GM19372 (cell line): ENCODE measurements at regions not wholly inside any gene's neighbourhood (a gene's known extent, or its start where the extent isn't known, plus 50 kb on each side); places are given as distances from the start of the nearest gene placed in this dataset.
"Not testable (repeated sequence)": the region's sequence is repeated elsewhere in the genome, so short reads cannot be mapped to it uniquely, and the experiment has no call there.

Experiments
- ATAC-seq: cut with Tn5 transposase; IDR thresholded peaks from one replicate; pipeline ENCODE4 v1.9.1; 2021; ENCODE audit warnings: mild to moderate bottlenecking, low read depth, moderate library complexity; ENCODE audit not compliant: unreplicated experiment

GRCh38 chr9:32136700-32137339, 247.6 kb upstream of the ACO1 start:
- no peak for ATAC-seq

DNA sequence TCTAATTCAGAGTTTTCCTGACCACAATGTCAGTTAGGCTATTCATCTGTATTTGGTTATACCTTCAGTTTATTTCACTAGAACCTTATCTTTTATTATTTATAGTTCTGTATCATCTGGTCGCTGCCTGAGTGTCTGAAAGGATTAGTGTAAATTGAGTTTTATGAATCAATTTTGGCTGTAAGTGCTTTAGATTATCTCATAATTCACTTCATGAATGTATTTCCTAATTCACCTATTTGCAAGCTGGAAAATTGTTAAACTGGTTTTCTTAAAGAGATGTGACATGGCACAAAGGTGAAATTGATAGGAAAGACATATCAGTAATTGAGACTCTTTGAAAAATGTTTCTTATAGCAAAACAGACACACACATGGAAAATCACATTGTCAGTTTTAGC, 242.4 kb upstream of the ACO1 start:
- ATAC-seq: no peak

GRCh38 chr9:32148553-32148952, 235.9 kb upstream of the ACO1 start:
- not testable (repeated sequence) for ATAC-seq

DNA sequence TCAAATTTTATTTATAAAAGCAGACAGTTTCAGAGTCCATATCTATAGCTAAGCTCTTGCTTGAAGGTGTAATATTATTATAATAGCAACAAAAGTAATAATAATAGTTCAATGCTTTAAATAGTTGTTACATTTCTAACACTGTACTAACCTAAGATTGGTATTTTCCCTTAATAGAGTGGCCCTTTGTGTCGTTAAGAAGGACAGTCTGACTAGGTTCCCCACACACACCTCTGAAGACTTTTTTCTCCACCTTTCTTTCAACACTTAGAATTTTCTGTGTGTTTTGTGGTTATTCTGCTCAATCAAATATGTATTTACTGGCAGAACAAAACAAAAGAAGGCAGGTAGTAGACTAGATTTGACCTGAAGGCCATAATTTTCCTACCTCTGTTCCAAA, 223.2 kb upstream of the ACO1 start:
- peak; percentile 35 for ATAC-seq

DNA sequence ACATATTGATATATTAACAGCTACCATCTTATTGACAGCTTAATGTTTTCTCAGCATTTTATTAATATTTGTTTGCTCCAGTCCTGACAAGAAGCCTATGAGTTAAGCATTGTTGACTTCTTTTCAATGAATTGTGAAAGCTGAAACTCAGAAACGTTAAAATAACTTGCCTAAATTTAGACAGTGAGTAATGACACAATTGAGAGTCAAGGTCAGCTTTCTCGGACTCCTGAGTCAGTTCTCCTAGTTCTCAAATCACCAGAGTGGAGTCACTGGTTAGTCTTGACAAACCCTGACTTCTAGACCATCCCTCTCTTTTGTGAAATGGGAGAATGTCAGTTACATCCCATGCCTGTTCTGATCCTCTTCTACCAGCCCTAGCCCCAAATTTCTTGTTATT, 222.7 kb upstream of the ACO1 start:
- ATAC-seq: peak; percentile 76

DNA sequence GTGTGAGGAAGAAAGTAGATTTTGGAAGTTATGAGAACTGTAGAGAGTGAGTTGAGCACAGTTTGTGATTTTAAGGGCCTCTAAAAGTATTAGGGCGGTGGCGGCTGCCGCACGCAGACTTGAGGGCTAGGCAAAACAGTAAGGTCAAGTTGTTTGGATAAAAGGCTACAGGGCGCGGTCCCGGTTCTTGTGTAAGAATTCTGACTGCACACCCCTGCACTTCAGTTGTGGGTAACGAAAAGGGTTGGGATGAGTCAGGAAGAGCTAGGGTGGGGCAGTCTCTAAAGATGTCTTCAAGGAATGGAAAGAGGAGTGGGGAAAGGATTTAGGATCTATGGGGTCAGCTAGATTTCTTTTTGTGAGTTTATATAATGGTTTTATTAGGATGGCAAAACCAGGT, 218.1 kb upstream of the ACO1 start:
- not testable (repeated sequence) for ATAC-seq

DNA sequence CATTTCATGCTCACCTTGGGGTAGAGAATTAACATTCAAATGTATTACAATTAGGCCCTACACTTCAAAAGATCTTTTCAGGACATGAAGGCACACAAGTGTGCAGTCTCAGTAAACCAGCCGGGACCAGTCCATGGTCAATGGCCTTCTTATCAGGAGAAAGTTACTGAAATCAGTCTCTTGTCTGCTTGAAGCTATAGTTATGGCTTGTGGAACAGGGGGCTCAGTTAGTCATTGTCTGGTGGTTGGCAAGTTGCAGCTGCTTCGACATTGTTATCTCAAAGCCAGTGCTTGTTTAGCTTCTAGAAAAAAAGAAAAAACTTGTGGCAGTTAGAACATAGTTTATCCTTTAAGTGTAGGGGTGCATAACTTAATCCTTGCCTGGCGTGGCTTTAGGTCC, 213.1 kb upstream of the ACO1 start:
- no peak for ATAC-seq

- no peak for ATAC-seq
Measured at GRCh38 chr9:32172256-32172655, 212.2 kb upstream of the ACO1 start.

- ATAC-seq: no peak
Measured at GRCh38 chr9:32177396-32177795, 207.0 kb upstream of the ACO1 start.

DNA sequence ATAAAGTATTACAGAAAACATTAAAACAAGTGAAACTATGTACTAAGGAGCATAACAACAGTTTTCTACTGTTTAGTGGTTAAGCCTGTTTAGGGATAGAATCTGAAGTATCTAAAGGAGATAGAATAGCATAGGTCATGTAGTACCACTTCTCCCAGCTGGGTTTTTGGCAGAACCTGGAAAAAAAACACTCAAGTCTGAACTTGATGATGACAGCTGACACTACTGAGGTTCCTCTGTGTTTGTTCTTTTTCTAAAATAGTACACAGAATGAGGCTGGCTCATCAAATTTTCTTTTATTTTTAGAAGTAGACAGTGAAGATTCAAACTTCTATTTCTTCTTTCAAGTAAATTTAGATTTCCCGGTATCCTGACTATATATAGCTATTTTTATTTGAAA, 203.8 kb upstream of the ACO1 start:
- no peak for ATAC-seq

- ATAC-seq: no peak
Measured at GRCh38 chr9:32200241-32200640, 184.2 kb upstream of the ACO1 start.

DNA sequence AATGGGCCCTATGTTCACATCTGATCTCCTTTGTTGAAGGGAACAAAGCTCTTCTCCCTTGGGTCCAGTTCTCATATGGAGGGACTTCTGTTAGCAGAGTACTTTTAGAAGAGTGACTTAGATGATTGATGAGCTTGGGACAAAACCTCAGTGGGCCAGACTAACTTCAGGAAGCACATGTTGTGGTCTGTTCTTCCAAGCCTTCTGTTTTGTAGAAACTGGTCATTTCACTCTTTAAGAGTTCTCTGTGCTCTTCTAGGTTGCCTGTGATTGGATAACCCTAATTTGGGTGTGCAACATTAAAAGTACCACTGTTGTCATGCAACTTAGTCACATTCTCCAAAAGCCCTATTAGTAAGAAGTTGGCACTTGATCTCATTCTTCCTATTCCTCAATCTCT, 183.5 kb upstream of the ACO1 start:
- no peak for ATAC-seq

DNA sequence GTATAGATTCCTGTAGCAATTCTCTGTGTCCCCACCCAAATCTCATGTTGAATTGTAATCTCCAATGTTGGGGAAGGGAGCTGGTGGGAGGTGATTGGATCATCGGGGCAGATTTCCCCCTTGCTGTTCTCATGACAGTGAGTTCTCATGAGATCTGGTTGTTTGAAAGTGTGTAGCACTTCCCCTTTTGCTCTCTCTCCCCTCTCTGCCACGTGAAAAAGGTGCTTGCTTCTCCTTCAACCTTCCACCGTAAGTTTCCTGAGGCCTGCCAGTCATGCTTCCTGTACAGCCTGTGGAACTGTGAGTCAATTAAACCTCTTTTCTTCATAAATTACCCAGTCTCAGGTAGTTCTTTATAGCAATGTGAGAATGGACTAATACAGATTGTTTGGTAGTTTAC, 175.3 kb upstream of the ACO1 start:
- not testable (repeated sequence) for ATAC-seq

GRCh38 chr9:32218100-32218767, 166.2 kb upstream of the ACO1 start:
- ATAC-seq: peak; percentile 98

GRCh38 chr9:32220750-32221149, 163.7 kb upstream of the ACO1 start:
- no peak for ATAC-seq

GRCh38 chr9:32234451-32234850, 150.0 kb upstream of the ACO1 start:
- ATAC-seq: no peak

DNA sequence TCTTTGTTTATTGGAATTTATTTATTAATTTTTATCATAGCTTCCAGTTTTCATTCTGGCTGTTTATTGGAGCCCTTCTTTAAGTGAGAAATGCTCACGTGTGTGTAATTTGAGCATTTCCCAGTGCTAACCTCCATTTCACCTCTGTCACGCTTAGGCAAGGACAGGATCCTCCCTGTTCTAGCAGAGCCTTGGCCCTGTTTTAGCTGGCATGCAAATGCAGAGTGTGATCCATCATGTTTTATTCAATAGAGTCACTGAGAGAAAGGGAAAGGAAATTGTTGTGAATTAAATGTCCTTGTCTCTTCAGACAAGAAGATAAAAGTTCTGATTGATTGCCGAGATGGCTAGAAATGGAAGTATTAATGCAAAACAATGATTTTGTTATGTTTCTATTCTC, 137.3 kb upstream of the ACO1 start:
- ATAC-seq: no peak

- no peak for ATAC-seq
Measured at GRCh38 chr9:32248189-32248712, 136.2 kb upstream of the ACO1 start.

- ATAC-seq: peak; percentile 92
Measured at GRCh38 chr9:32251539-32251938, 132.9 kb upstream of the ACO1 start.

GRCh38 chr9:32253731-32254130, 130.7 kb upstream of the ACO1 start:
- ATAC-seq: no peak

GRCh38 chr9:32255026-32255425, 129.4 kb upstream of the ACO1 start:
- ATAC-seq: no peak

- no peak for ATAC-seq
Measured at GRCh38 chr9:32258482-32258881, 126.0 kb upstream of the ACO1 start.
